Left lung (tissue), 4 donors: ENCODE measurements at regions not wholly inside any gene's neighbourhood (a gene's known extent, or its start where the extent isn't known, plus 50 kb on each side); places are given as distances from the start of the nearest gene placed in this dataset.

Experiments
- ATAC-seq: fragments of 200-7000 bp; cut with Tn5 transposase; one replicate; pipeline ENCODE4 v1.9.1; 2020; ENCODE audit warnings: moderate library complexity
- DNase-seq, 4 donors: peaks; one replicate each; pipeline ENCODE4 v3.0.0-alpha.2; 2013 to 2020
- H3K27ac ChIP-seq, 2 donors: fragments of 200-600 bp; sonication (generic) in 1 of 2; one replicate each; pipeline versions ENCODE4 v1.5.0 to v1.8.0; 2020 to 2021
- H3K27me3 ChIP-seq, 2 donors: fragments of 200-600 bp; sonication (generic) in 1 of 2; one replicate each; pipeline versions ENCODE4 v1.5.0 to v1.8.0; 2020 to 2021
- H3K36me3 ChIP-seq, 2 donors: fragments of 200-600 bp; sonication (generic) in 1 of 2; one replicate each; pipeline versions ENCODE4 v1.5.0 to v1.8.0; 2020 to 2021
- H3K4me1 ChIP-seq, 2 donors: fragments of 200-600 bp; one replicate each; pipeline ENCODE4 v1.8.0; 2021
- H3K4me3 ChIP-seq, 2 donors: fragments of 200-600 bp; sonication (generic) in 1 of 2; one replicate each; pipeline versions ENCODE4 v1.5.0 to v1.8.0; 2020 to 2021; ENCODE audit warnings: mild to moderate bottlenecking in 1 of 2
- H3K9me3 ChIP-seq, 2 donors: fragments of 200-600 bp; sonication (generic) in 1 of 2; one replicate each; pipeline versions ENCODE4 v1.5.0 to v1.8.0; 2020 to 2021
- CTCF ChIP-seq, 2 donors: fragments of 200-600 bp; sonication (generic) in 1 of 2; IDR thresholded peaks; one replicate each; pipeline versions ENCODE4 v1.5.0 to v1.8.0; 2021; ENCODE audit warnings: antibody characterized with exemption in 2 of 2
- intact Hi-C, 2 donors: fragments of 100-400 bp; cut with DNase I; formaldehyde crosslinking; loops; one replicate each; pipeline versions ENCODE4 v1.11.2 to v1.14.2; 2022
- donor health status: DM: no; HTN: yes; CAD: no.
- donor health status: DM: no; HTN: no; CAD: no.

GRCh38 chr2:57656198-57656597 lies 390.4 kb upstream of the VRK2 start:
- intact Hi-C loops: no loop called here

GRCh38 chr2:57669570-57669969 lies 377.0 kb upstream of the VRK2 start:
- Histone ChIP-seq H3K9me3 (no peaks in the 10 kb centered on the region), H3K27ac (no peak overlapping the region), H3K27me3 (no peaks in the 10 kb centered on the region), H3K36me3 (no peaks in the 10 kb centered on the region), H3K4me3 (no peak overlapping the region), H3K4me1 (no peaks in the 10 kb centered on the region)
- DNase-seq (no peak), ATAC-seq (no peak)
- TF ChIP-seq CTCF (IDR thresholded peaks at IDR 0.05): no peak
- intact Hi-C loops: no loop called here

More at GRCh38 chr2:57656198-57656597, 390.4 kb upstream of the VRK2 start:
- DNase-seq: no peak
- Histone ChIP-seq H3K27me3 (no peaks in the 10 kb centered on the region), H3K27ac (no peak overlapping the region), H3K9me3 (peaks cover 0 to 32% of the 10 kb centered on the region in 2 donors), H3K36me3 (no peaks in the 10 kb centered on the region), H3K4me3 (no peak overlapping the region), H3K4me1 (no peaks in the 10 kb centered on the region)
- no peak for TF ChIP-seq CTCF (IDR thresholded peaks at IDR 0.05)
- ATAC-seq: no peak

DNA sequence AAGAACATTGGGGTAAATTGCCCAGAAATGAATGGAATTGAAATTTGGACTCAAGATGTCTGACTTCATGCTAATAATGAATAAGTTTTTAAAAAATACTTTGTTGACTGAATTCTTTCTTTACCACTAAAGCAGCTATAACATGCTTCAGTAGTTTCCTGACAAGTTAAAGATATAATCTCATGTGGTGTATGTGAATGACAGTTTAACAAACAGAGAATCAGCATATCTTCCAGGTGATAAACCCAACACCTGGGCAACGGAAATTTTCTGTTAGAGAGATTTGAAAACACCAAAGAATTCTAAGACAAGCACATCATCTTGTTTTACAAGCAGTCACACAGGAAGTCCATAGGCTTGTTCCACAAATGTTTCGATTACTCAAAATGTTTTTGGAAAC lies 372.6 kb upstream of the VRK2 start:
- no peaks in the 10 kb centered on the region for H3K36me3 ChIP-seq
- H3K9me3 ChIP-seq: no peaks in the 10 kb centered on the region
- no peaks in the 10 kb centered on the region for H3K4me1 ChIP-seq
- ATAC-seq (no peak), DNase-seq (no peak)
- intact Hi-C loops: no loop called here
- no peak overlapping the region for H3K4me3 ChIP-seq
- no peaks in the 10 kb centered on the region for H3K27me3 ChIP-seq
- no peak for TF ChIP-seq CTCF (IDR thresholded peaks at IDR 0.05)
- no peak overlapping the region for H3K27ac ChIP-seq

DNA sequence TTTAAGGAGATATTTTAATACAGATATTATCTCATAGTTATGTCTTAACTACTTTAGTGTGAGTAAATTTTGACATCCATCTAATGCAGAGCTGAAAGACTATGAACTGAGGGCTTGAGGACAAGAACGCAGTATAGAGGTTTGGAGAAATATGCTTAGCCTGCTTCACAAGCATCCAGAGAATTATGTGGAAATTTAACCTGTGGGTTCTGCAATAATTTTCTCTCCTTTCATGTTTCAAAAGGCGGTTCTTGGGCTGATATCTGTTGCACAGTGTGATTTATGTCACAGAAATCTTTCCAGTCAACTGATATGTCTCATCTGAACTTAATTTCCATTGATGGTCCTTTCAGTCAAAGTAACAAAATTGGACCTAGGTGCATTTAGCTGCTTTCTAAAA lies 371.9 kb upstream of the VRK2 start:
- no peaks in the 10 kb centered on the region for H3K36me3 ChIP-seq
- DNase-seq (no peak), ATAC-seq (no peak)
- H3K9me3 ChIP-seq: no peaks in the 10 kb centered on the region
- H3K27ac ChIP-seq: no peak overlapping the region
- H3K27me3 ChIP-seq: no peaks in the 10 kb centered on the region
- TF ChIP-seq CTCF (IDR thresholded peaks at IDR 0.05): no peak
- no peaks in the 10 kb centered on the region for H3K4me1 ChIP-seq
- no peak overlapping the region for H3K4me3 ChIP-seq
- intact Hi-C loops: no loop called here

GRCh38 chr2:57677296-57677695 lies 369.3 kb upstream of the VRK2 start:
- TF ChIP-seq CTCF (IDR thresholded peaks at IDR 0.05): no peak
- no peaks in the 10 kb centered on the region for H3K4me1 ChIP-seq
- no peak overlapping the region for H3K4me3 ChIP-seq
- no peaks in the 10 kb centered on the region for H3K36me3 ChIP-seq
- ATAC-seq: no peak
- H3K9me3 ChIP-seq: no peaks in the 10 kb centered on the region
- no peaks in the 10 kb centered on the region for H3K27me3 ChIP-seq
- intact Hi-C loops: no loop called here
- H3K27ac ChIP-seq: no peak overlapping the region
- no peak for DNase-seq
